Progenitor cell of endocrine pancreas (in vitro differentiated cells): ENCODE measurements at regions not wholly inside any gene's neighbourhood (a gene's known extent, or its start where the extent isn't known, plus 50 kb on each side); places are given as distances from the start of the nearest gene placed in this dataset.

Source experiments
- DNase-seq: peaks from one replicate; pipeline ENCODE4 v3.0.0; 2021; ENCODE audit warnings: low spot score; ENCODE audit not compliant: unreplicated experiment
- H3K27ac Mint-ChIP-seq: 2 replicates; pipeline ENCODE4 v1.8.0; 2021; ENCODE audit warnings: mild to moderate bottlenecking, moderate library complexity, mixed read lengths
- H3K27me3 Mint-ChIP-seq: 2 replicates; pipeline ENCODE4 v1.8.0; 2021; ENCODE audit warnings: mixed read lengths
- H3K36me3 Mint-ChIP-seq: 2 replicates; pipeline ENCODE4 v1.8.0; 2022; ENCODE audit warnings: mixed read lengths; ENCODE audit not compliant: insufficient read depth
- H3K4me1 Mint-ChIP-seq: 2 replicates; pipeline ENCODE4 v1.8.0; 2021; ENCODE audit warnings: low read depth, mixed read lengths
- H3K4me3 Mint-ChIP-seq: 2 replicates; pipeline ENCODE4 v1.8.0; 2021; ENCODE audit warnings: low read depth, mild to moderate bottlenecking, moderate library complexity, mixed read lengths
- H3K9me3 Mint-ChIP-seq: 2 replicates; pipeline ENCODE4 v1.8.0; 2021; ENCODE audit warnings: low read depth, mixed read lengths
- CTCF ChIP-seq: fragments of 200-600 bp; sonication (generic); IDR thresholded peaks from one replicate; pipeline ENCODE4 v1.5.0; 2021; ENCODE audit warnings: antibody characterized with exemption, mild to moderate bottlenecking; ENCODE audit not compliant: unreplicated experiment

- Mint-ChIP-seq H3K4me3 (no peak overlapping the region), H3K9me3 (no peaks in the 10 kb centered on the region), H3K36me3 (no peaks in the 10 kb centered on the region), H3K27me3 (no peaks in the 10 kb centered on the region), H3K4me1 (peaks cover 15% of the 10 kb centered on the region), H3K27ac (no peak overlapping the region)
- no peak for DNase-seq
- no peak for TF ChIP-seq CTCF
These were observed 1278.0 kb upstream of the MAP3K7 start for GRCh38 chr6:91864911-91865310.

- Mint-ChIP-seq H3K4me3 (no peak overlapping the region), H3K36me3 (no peaks in the 10 kb centered on the region), H3K9me3 (no peaks in the 10 kb centered on the region), H3K4me1 (peaks cover 4% of the 10 kb centered on the region), H3K27ac (no peak overlapping the region), H3K27me3 (no peaks in the 10 kb centered on the region)
- no peak for TF ChIP-seq CTCF
- DNase-seq, result no peak
These were observed 1273.9 kb upstream of the MAP3K7 start for GRCh38 chr6:91860541-91861335.

- H3K4me3 Mint-ChIP-seq, result no peak overlapping the region
- no peaks in the 10 kb centered on the region for H3K36me3 Mint-ChIP-seq
- no peaks in the 10 kb centered on the region for H3K27me3 Mint-ChIP-seq
- H3K9me3 Mint-ChIP-seq, result no peaks in the 10 kb centered on the region
- H3K4me1 Mint-ChIP-seq, result no peaks in the 10 kb centered on the region
- DNase-seq, result no peak
- no peak for TF ChIP-seq CTCF
- no peak overlapping the region for H3K27ac Mint-ChIP-seq
These were observed 1265.4 kb upstream of the MAP3K7 start for GRCh38 chr6:91852252-91852651.

GRCh38 chr6:91834813-91835212 lies 1247.9 kb upstream of the MAP3K7 start:
- no peak overlapping the region for H3K4me3 Mint-ChIP-seq
- DNase-seq, result no peak
- no peak overlapping the region for H3K27ac Mint-ChIP-seq
- no peaks in the 10 kb centered on the region for H3K36me3 Mint-ChIP-seq
- H3K9me3 Mint-ChIP-seq, result no peaks in the 10 kb centered on the region
- H3K4me1 Mint-ChIP-seq, result no peaks in the 10 kb centered on the region
- H3K27me3 Mint-ChIP-seq, result no peaks in the 10 kb centered on the region
- no peak for TF ChIP-seq CTCF

GRCh38 chr6:91827151-91827550 lies 1240.3 kb upstream of the MAP3K7 start:
- no peaks in the 10 kb centered on the region for H3K36me3 Mint-ChIP-seq
- DNase-seq, result no peak
- peaks cover 5% of the 10 kb centered on the region for H3K4me1 Mint-ChIP-seq
- no peak for TF ChIP-seq CTCF
- H3K27me3 Mint-ChIP-seq, result no peaks in the 10 kb centered on the region
- H3K27ac Mint-ChIP-seq, result no peak overlapping the region
- H3K4me3 Mint-ChIP-seq, result no peak overlapping the region
- no peaks in the 10 kb centered on the region for H3K9me3 Mint-ChIP-seq
